ENCODE measurements at regions not wholly inside any gene's neighbourhood (a gene's known extent, or its start where the extent isn't known, plus 50 kb on each side); places are given as distances from the start of the nearest gene placed in this dataset.
A peak's percentile ranks its signal among the peaks of the same experiment; 100 is the strongest.

DNA sequence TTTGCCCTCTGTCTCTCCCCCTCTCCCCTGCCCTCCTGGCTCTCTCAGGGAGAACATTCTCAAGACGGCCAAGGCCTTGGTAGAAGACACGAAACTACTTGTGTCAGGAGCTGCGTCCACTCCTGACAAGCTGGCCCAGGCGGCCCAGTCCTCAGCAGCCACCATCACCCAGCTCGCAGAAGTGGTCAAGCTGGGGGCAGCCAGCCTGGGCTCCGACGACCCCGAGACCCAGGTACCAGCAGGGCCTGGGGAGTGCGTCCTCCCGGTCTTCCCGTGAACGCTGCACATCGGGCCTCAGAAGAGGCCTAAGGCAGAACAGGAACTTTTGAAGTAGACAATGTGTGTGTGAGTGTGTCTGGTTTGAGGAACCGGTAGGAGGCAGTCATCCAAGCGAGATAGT, 245.4 kb upstream of the TPM1 start:
- no peak for DNase-seq (ENCODE audit: low read depth, low spot score)

DNA sequence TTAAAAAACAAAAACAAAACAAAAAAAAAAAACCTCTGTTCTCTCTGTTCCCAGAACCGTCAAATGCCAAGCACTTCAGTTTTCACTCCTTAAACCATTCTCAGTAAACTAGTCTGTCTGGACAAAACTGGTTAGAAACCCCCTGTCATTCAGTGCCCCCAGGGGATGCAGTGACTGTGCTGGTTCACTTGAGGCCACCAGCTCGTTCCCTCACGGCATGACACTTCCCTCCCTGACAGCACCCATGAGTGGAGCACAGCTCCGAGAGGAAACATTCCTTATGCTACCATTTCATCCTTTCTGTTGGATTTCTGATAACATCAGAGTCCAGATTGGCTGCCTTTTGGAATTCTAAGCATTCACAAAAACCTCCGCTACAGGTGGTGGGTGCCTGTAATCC, 244.0 kb upstream of the TPM1 start:
- no peak for DNase-seq (ENCODE audit: low read depth, low spot score)

DNA sequence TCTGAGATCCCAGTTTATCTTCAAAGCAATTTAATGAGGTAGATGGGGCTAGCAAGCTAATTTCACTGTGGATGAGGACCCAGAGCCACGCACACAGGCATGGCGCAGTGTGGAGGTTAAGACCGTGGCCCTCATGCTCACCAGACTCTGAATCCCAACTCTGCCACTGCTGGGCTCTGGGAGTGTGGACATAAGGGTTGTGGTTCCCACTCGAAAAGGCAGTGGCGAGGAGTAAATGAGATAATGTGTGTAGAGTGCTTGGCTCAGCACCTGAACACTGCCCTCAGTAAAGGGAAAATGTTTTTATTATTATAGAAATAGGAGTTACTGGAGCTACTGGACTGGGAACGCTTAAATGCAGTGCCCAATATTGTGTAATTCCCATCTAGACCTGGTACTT, 243.5 kb upstream of the TPM1 start:
- DNase-seq (ENCODE audit: low read depth, low spot score), result no peak

DNA sequence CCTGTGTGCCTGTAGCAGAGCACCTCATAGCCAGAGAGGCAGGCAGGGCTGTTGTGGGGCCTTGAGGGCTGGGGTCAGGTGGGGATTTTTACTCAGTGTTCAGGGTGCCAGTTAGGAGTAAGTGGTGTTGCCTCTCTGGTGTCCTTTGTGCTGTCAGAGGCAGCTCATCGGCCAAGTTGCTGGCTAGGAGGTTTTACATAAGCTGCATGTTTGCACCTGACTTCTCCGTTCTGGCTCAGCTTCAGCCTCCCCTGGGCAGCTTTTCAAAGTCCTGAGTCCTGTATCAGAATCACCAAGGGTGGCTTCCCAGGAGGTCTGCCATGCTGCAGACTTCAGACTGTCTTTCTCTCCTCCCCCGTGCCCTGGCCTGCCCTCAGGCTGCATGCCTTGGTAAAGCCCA, 242.6 kb upstream of the TPM1 start:
- DNase-seq (ENCODE audit: low read depth, low spot score), result no peak

DNA sequence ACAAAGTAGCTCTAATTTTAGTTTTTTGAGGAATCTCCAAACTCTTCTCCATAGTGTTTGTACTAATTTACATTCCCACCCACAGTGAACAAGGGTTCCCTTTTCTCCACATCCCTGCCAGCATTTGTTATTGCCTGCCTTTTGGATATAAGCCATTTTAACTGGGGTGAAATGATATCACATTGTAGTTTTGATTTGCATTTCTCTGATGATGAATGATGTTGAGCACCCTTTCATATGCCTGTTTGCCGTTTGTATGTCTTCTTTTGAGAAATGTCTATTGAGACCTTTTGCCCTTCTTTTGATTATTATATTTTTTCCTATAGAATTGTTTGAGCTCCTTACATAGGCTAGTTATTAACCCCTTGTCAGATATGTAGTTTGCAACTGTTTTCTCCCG, 239.9 kb upstream of the TPM1 start:
- no peak for DNase-seq (ENCODE audit: low read depth, low spot score)

DNA sequence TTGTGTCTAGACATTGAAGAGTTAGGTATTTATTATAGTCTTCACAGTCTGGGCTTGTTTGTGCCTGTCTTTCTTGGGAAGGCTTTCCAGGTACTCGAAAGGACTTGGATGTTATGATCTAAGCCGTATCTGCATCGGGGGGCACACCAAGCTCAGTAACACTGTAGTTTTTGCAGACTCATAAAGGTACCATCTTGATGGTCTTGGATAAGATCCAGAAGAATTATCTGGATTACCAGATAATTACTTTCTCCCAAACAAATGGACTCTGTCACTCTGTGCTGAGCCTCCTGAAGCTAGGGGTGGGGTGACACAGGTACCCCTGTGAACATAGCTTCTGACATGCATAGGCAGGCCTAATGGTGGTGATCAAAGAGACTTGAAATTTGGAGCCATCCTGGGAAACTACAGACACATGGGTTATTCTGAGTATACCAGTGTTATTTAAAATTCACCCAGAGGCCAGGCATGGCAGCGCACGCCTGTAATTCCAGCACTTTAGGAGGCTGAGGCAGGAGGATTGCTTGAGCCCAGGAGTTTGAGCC, 238.6 kb upstream of the TPM1 start:
- DNase-seq (ENCODE audit: low read depth, low spot score), result no peak

DNA sequence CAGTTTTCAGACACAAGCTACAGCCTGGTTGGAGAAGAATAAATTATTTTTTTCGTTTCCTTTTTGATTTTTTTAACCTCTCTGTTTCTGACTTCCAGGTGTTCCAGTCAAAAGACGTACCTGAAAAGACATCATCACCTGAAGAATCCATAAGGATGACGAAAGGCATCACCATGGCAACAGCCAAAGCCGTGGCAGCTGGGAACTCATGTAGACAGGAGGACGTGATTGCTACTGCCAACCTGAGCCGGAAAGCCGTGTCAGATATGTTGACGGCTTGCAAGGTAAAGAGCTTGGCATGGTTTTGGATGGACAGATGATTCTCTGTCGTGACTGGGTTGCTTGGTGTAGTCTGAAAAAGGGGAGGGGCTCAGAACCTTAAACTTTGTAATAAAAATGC, 237.0 kb upstream of the TPM1 start:
- DNase-seq (ENCODE audit: low read depth, low spot score), result no peak

DNA sequence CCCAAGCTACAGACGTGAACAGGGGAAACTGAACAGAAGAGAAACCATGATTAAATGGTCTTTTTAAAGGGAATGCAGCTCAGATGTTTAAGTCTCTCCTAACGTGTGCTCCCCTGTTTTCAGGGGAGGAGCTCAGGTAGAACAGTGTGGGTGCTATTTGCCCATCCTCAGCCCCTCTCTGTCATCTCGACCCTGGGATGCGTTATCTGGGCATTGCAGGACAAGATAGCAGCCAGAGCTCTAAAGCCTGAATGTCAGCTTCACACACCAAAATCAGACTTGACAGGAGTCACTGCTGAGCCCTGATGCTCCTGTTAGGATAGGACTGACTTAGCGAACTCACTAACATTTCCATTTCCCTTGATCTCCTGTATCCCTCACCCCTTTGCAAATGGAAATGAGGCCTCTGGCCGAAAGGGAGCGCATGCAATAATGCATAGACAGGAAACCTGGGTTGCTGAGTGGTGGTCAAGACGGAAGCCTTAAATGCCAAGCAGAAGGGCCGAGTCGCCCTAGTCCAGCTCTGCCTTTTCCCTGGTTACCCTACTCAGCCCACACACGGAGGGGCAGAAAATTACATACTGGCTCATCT, 234.9 kb upstream of the TPM1 start:
- peak; percentile 38 for DNase-seq (ENCODE audit: low read depth, low spot score)

DNA sequence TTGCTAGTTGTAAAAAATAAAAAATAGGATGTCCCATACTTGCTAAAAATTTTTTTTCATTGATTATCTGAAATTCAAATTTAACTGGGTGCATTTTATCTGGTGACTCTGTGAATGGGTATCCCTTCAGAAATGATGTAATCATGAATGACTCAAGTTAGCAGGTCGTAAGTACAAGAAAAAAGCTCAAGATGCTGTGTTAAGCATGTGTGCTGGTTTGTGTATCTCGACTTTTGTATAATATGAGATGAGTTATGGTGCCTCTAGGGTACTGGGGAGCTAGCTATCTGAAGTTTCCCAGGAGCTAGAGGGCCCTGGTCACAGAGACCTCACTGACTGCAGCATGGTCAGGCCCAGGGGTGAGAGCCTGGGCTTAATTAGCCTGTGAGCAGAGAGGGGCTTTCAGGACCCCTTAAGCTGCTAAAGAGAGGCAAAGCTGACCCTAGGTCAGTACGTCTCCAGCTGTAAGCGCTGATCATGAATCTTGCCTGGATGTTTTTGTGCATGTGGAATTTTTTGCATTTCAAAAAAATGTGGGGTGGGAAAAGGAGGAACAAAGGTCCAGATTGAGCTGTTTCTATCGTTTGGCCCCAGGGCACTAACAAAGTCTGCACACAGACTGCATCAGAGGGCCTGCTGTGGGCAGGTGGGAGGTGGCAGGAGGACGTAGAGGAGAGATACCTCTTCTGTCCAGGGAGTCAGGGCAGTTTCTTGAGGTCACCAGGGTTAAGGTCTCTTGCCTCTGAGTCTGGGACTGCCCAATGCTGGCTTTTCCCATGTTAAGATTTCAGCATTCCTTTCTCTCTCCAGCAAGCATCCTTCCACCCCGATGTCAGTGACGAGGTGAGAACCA, 233.2 kb upstream of the TPM1 start:
- DNase-seq (ENCODE audit: low read depth, low spot score), result no peak

DNA sequence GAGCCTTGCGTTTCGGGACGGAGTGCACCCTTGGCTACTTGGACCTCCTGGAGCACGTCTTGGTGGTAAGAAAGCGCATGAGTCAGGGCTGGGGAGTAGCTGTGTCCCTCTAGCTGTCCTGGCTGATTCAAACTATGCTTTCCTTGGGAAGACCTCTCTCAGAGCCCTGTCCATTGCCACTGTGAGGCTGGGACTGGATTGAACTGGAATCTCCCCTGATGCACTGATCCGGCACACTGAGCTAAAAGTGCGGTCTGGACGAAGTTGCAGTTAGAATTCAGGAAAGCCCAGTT, 232.6 kb upstream of the TPM1 start:
- DNase-seq (ENCODE audit: low read depth, low spot score), result no peak

DNA sequence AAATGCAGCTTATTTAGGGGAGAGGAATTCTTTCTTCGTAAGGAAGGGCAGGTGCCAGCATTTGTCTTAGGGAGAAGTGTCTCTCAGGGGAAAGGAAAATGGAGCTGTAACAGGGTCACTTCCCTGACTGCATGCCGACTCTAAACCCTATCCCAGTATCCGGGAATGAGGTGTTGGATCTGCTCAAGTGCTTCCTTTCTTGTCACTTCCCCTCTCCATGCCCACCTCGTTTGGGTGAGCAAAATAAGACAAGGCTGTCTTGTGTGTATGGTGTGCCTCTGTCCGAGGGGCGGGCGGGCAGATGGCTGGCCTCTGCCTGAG, 230.1 kb upstream of the TPM1 start:
- DNase-seq (ENCODE audit: low read depth, low spot score), result no peak

DNA sequence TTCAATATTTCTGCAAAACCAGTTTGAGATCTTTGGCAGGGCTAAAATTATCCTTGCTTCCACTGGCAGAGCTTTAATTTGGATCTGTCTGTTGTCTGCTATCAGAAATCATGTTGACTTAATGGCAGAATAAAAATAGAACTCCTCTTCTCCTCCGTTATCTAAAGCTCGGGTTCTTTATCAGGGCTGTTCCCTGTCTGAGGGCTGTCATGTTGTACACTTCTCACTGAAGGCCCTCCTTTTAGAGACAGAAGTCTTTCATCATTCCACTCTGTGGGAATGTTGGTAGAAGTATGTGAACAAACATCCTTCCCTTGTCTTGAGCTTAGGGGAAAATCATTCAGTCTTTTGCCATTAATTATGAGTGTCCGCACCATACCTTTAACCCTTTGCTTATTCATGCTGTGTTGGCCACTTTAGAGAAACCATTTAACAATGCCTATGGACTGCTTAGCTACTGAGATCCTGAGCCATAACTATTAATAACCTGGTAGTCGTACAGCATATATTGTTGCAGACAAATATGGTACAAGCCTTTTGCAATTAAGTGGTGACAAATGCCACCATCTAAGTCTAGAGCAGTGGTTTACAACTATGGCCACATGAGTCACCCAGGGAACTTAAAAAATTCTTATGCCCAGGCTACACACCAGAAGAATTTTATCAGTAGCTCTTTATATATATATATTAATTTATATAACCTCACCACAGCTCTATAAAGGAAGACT, 226.0 kb upstream of the TPM1 start:
- no peak for DNase-seq (ENCODE audit: low read depth, low spot score)

DNA sequence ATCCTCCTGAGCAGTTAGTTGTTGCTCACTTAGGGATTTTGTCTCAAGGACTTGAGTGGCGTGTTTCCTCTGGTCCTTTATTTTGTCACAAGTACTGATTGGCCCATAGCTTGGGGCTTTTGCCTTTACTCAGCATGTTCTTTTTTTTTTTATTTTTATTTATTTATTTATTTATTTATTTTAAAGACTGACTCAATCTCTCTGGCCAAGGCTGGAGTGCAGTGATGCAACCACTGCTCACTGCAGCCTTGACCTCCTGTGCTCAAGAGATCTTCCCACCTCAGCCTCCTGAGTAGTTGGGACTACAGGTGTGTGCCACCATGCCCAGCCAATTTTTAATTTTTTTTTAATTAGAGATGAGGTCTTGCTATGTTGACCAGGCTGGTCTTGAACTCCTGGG, 223.9 kb upstream of the TPM1 start:
- no peak for DNase-seq (ENCODE audit: low read depth, low spot score)

DNA sequence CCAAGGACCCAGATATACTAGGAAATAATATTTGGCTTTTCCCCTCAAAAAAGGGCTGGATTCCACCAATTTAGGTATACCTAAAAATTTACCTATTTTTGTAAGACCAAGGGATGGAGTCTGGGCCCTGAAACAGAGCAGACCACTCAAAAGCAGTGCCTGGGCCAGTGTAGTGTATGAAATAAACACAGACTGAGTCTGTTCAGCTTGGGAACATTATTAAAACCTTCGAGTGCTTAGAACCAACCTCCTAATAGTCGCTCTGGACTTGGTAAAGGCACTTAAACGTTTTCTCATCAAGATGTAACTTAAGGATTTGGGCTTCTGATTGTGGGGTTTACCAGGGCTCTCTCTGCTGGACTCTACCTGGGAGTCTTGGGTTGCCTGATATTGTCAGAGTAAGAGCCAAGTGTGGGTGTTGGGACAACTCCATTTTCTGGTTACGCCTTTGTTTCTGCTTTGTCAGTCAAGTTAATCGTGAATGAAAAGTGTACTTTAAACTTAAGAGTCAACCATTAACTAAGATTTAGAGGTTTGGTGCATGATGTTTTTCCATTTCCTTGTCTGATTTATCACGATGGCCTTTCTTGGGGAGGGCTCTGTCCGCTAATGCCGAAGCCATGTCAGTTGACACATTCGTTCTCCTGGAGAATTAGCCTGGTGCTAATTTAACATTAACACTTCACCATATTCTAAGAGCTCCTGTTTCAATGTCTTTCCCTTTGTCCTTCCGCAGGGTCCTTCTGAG, 221.0 kb upstream of the TPM1 start:
- DNase-seq (ENCODE audit: low read depth, low spot score), result no peak

DNA sequence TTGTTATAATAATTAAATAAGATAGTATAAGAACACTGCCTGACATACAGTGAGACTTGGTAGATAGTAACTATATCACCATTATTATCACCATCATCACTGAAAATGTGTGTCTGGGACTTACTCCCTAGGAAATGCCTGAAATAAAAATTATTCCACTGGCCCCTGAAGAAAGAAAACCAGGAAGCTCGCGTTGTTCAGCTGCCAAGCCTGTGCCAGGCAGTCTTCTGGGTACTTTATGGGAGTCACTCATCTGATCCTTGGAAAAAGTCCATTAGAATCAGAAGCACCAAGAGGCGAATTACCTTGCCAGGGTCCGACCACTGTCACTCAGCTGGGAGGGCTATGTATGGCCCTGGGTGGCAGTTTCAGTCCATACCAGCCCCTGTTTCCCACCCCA, 220.3 kb upstream of the TPM1 start:
- DNase-seq (ENCODE audit: low read depth, low spot score), result no peak

DNA sequence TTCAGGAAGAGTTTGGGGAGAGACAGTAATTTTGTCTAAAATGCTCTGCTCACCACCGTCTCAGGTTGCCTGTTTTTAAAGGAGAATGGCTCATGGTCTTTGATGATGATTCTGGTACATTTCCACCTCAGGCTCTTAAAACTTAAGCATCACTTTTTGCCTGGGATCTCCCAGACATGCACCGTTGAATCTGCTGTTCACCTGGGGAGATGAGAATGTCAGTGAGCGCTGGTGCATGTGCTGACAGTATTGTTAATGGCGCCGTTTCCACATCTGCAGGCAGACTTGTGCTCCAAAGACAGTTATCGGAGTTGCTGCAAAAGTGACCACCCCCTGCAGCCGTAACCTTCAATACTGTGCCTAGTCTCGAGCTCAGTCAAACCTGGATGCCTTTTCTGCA, 219.0 kb upstream of the TPM1 start:
- DNase-seq (ENCODE audit: low read depth, low spot score), result no peak

DNA sequence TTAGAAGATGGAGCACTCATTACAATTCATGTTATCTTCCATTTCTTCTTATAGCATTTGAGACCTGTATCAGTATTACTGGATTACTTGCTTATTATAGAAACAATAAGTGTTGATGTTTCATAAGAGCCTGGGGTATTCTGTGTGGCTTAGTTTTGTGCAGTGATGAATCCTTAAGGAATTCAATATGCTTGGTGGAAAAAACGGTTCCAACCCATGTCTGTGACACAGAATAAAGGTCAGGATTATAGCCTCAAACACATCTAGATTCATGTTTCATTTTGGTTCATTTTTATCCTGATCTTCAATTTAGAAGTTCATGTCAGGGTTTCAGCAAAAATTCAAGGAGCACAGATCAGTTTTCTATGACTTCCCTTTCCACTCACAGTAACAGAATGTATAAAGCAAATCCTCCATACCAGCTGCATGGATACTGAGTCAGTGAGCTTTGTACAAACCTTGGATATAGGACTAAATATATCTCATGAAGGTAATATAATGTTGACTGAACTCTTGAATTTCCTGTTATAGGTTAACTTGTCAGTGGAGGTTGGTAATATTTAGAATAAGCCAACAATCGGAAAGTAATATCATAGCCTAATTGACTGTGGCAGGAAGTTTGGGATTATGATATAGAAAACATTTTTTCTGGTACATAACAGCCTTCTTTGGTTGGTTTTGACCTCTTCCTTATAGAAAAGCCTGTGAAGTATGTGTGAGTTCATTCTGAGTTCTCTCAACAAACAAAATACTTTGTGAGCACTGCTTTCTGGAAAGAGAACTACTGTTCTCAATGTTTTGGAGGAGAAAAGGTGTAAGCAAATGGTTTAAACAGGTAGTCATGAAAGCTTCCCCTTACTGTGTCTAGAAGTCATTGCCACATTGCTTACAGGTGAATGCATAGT, 218.2 kb upstream of the TPM1 start:
- no peak for DNase-seq (ENCODE audit: low read depth, low spot score)

DNA sequence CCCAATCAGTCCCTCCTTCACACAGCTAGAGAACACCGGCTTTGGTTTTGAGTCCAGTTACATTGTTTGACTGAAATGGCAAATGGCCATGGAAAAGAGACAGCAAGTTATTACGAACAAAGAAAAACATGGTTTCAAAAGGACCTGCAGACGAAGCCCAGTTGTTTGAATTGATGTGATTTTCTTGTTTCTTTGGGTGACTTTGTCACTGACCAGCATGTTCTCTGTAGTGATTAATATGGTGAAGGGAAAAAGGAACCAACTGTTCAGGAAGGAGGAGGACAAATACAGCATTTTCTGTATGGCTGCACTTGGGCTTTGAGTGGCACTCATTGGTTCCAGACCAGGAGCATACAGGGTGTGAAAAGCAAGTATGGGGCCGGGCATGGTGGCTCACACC, 217.4 kb upstream of the TPM1 start:
- no peak for DNase-seq (ENCODE audit: low read depth, low spot score)

DNA sequence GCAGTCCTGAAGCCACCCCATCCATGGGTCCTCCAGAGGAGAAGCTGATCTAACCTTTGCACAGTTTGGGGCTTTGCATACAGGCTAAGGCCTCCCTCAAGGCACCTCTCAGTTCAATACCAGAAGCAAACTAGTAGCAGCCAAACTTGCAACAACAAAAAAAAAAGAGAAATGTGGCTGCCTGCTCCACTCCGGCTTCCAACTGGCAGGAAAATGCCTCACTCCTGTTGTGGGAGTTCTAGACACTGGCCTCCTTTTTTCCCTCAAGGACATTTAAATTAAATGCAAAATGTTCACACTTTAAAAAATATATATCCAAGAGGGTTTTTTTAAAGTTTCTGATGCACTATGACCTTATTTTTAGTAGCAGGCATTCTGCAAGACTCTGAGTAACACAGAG, 216.0 kb upstream of the TPM1 start:
- no peak for DNase-seq (ENCODE audit: low read depth, low spot score)

DNA sequence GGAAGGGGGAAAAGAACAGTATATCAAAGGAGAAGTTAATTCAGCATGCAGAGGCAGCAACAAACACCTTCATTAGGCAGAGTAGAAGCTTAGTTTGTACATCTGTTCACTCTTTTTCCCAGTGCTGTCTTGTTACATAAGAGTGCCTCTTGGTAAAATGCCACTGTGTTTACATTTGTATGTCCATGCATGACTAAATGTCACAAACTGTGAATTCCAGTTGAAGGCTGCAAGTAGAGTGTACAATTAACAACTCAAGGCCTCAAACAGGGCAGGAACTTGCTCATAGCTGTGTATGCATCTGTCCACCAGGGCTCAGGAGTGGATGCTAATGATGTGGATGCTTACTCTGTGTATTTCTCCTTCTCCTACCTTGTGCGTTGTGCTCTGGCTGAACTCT, 214.2 kb upstream of the TPM1 start:
- DNase-seq (ENCODE audit: low read depth, low spot score), result no peak

DNA sequence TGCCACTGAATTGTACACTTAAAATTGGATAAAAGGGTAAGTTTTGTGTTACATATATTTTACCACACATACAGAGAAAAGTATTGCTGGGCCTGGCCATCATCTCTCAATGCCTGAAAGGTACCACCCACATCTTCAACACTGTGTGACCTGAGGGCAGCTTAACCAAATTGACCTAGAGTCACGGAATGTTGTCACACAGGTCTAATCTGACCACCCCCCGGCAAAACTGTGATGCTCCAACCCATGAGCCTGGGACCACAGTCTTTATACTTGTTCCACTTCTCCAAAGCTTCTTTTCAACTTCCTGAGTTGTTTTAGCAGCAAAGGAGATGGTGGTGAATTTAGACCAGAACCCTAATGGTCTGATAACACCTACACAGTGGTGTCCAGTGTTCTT, 210.3 kb upstream of the TPM1 start:
- no peak for DNase-seq (ENCODE audit: low read depth, low spot score)

All from iPS DF 19.7 (cell line).